HepG2 (cell line): ENCODE measurements at regions not wholly inside any gene's neighbourhood (a gene's known extent, or its start where the extent isn't known, plus 50 kb on each side); places are given as distances from the start of the nearest gene placed in this dataset.
A peak's percentile ranks its signal among the peaks of the same experiment; 100 is the strongest.

Experiments used
- ATAC-seq: fragments of 200-7000 bp; cut with Tn5 transposase; 3 replicates; pipeline ENCODE4 v1.9.1; 2020; ENCODE audit warnings: mild to moderate bottlenecking, moderate library complexity
- BruUV-seq: library from RNA; stranded (reverse); fragments of 400-500 nt; replicated peaks from 2 replicates; lab custom pipeline; 2021; lab: Mats Ljungman, UMichigan
- CTCF ChIA-PET: fragments of 300-600 bp; formaldehyde crosslinking; extraction: SDS; loops from one replicate; lab custom pipeline; 2021; ENCODE audit warnings: low total read pairs, inconsistent platforms, low intra/inter-chr PET ratio; lab: Yijun Ruan, JAX
- POLR2A ChIA-PET: fragments of 350-600 bp; sonication (Branson Sonifier 250); formaldehyde crosslinking; loops from one replicate; lab custom pipeline; 2020; ENCODE audit warnings: antibody characterized with exemption, inconsistent platforms; lab: Yijun Ruan, JAX
- DNase-seq: peaks from one replicate; pipeline ENCODE4 v3.0.0-alpha.2; 2015; ENCODE audit warnings: low spot score
- FAIRE-seq: peaks from 3 replicates; lab custom pipeline; 2011; peaks lifted over from hg19 to GRCh38; lab: Jason Lieb, UNC
- H2AFZ ChIP-seq: one replicate; pipeline ENCODE4 v1.6.1; 2011; ENCODE audit warnings: low read length, inconsistent platforms
- H3K27ac ChIP-seq: fragments of 300-600 bp; 3 replicates; pipeline ENCODE4 v1.8.0; 2011; ENCODE audit warnings: mixed run types, mild to moderate bottlenecking, mixed read lengths, low read length, inconsistent platforms; ENCODE audit not compliant: insufficient read depth; ENCODE audit errors: extremely low read length
- H3K27me3 ChIP-seq, 2 experiments: fragments of 200-600 bp in 1 of 2; 2 replicates in 1 of 2; 3 replicates in 1 of 2; pipeline versions ENCODE4 v1.6.0 to v1.8.0; 2011; ENCODE audit warnings: low read length in 2 of 2, mild to moderate bottlenecking in 2 of 2, moderate library complexity in 2 of 2, inconsistent platforms in 1 of 2; ENCODE audit not compliant: insufficient read depth in 2 of 2, control insufficient read depth in 1 of 2
- H3K36me3 ChIP-seq, 2 experiments: fragments of 200-600 bp in 1 of 2; replicated peaks in 1 of 2; 2 replicates in 1 of 2; 3 replicates in 1 of 2; pipeline versions ENCODE4 v1.5.1 to v1.8.0; 2011; ENCODE audit warnings: low read length in 2 of 2, inconsistent platforms in 1 of 2; ENCODE audit not compliant: insufficient read depth in 2 of 2, control insufficient read depth in 1 of 2
- H3K4me1 ChIP-seq: 2 replicates; pipeline ENCODE4 v1.5.1; 2012; ENCODE audit warnings: low read length, inconsistent platforms; ENCODE audit not compliant: insufficient read depth
- H3K4me2 ChIP-seq: 2 replicates; pipeline ENCODE4 v1.6.0; 2011; ENCODE audit warnings: low read depth, low read length, inconsistent platforms
- H3K4me3 ChIP-seq, 3 experiments: fragments of 200-600 bp in 1 of 3; sonication (generic), shearing (Covaris generic) in 1 of 3; replicated peaks in 1 of 3; 2 replicates each; pipeline ENCODE4 v1.5.1; 2011 to 2016; ENCODE audit warnings: low read length in 3 of 3, inconsistent platforms in 2 of 3, low read depth in 2 of 3, mild to moderate bottlenecking in 2 of 3, control low read depth in 1 of 3, mixed read lengths in 1 of 3; ENCODE audit not compliant: insufficient read depth in 1 of 3
- H3K79me2 ChIP-seq: one replicate; pipeline ENCODE4 v1.6.1; 2011; ENCODE audit warnings: low read length, inconsistent platforms; ENCODE audit not compliant: insufficient read depth
- H3K9ac ChIP-seq: 2 replicates; pipeline ENCODE4 v1.6.0; 2011; ENCODE audit warnings: mild to moderate bottlenecking, low read depth, low read length, inconsistent platforms; ENCODE audit not compliant: insufficient read depth
- H3K9me3 ChIP-seq: 2 replicates; pipeline ENCODE4 v1.5.1; 2012; ENCODE audit warnings: mild to moderate bottlenecking, low read length
- H4K20me1 ChIP-seq: 2 replicates; pipeline ENCODE4 v1.6.0; 2011; ENCODE audit warnings: inconsistent platforms, mild to moderate bottlenecking, low read length, moderate library complexity; ENCODE audit not compliant: insufficient read depth
- CEBPB ChIP-seq: IDR thresholded peaks from 2 replicates; pipeline ENCODE4 v1.6.1; 2011; ENCODE audit warnings: low read depth, low read length, improper control_type of control experiment, borderline replicate concordance
- CEBPG ChIP-seq: IDR thresholded peaks from 2 replicates; pipeline ENCODE4 v1.6.1; 2016
- CENPX ChIP-seq: sonication (generic); formaldehyde crosslinking; IDR thresholded peaks from 2 replicates; pipeline ENCODE4 v1.9.0; 2021; ENCODE audit warnings: mild to moderate bottlenecking, missing genetic modification reagents, moderate library complexity
- CTCF ChIP-seq: sonication (generic); formaldehyde crosslinking; IDR thresholded peaks from 2 replicates; pipeline ENCODE4 v1.5.0; 2020; ENCODE audit warnings: mild to moderate bottlenecking, missing genetic modification reagents, moderate library complexity
- FOSL2 ChIP-seq: sonication (generic); formaldehyde crosslinking; IDR thresholded peaks from 2 replicates; pipeline ENCODE4 v1.4.0; 2020; ENCODE audit warnings: missing genetic modification reagents
- KAT7 ChIP-seq: IDR thresholded peaks from 2 replicates; pipeline ENCODE4 v1.6.1; 2018; ENCODE audit warnings: borderline replicate concordance, missing compliant biosample characterization
- KDM2A ChIP-seq: sonication (generic); formaldehyde crosslinking; IDR thresholded peaks from 2 replicates; pipeline ENCODE4 v1.4.0; 2020; ENCODE audit warnings: low read depth, missing genetic modification reagents, borderline replicate concordance
- MAFK ChIP-seq, 2 experiments: IDR thresholded peaks in 1 of 2; conservative IDR thresholded peaks in 1 of 2; 2 replicates each; pipeline ENCODE4 v1.6.1; 2011; ENCODE audit warnings: improper control_type of control experiment in 2 of 2, low read length in 2 of 2
- MXD4 ChIP-seq: IDR thresholded peaks from 2 replicates; pipeline ENCODE4 v1.6.1; 2016; ENCODE audit warnings: mild to moderate bottlenecking, missing biosample characterization, missing genetic modification reagents
- ONECUT2 ChIP-seq: sonication (generic); formaldehyde crosslinking; IDR thresholded peaks from 2 replicates; pipeline ENCODE4 v1.4.0; 2020; ENCODE audit warnings: missing genetic modification reagents
- PHF20 ChIP-seq: sonication (generic); formaldehyde crosslinking; IDR thresholded peaks from 2 replicates; pipeline ENCODE4 v1.5.0; 2020; ENCODE audit warnings: mild to moderate bottlenecking, missing genetic modification reagents
- SKIL ChIP-seq: sonication (generic); formaldehyde crosslinking; IDR thresholded peaks from 2 replicates; pipeline ENCODE4 v1.8.0; 2022; ENCODE audit warnings: missing genetic modification reagents, mild to moderate bottlenecking, moderate library complexity, borderline replicate concordance
- SMC3 ChIP-seq: IDR thresholded peaks from 2 replicates; pipeline ENCODE4 v1.6.1; 2011; ENCODE audit warnings: low read length, improper control_type of control experiment
- SP5 ChIP-seq: IDR thresholded peaks from 2 replicates; pipeline ENCODE4 v1.6.1; 2016; ENCODE audit warnings: low read depth, borderline replicate concordance
- STAG1 ChIP-seq: sonication (generic); formaldehyde crosslinking; IDR thresholded peaks from 2 replicates; pipeline ENCODE4 v1.4.0; 2020; ENCODE audit warnings: missing genetic modification reagents
- TBL1XR1 ChIP-seq: fragments of 150-350 bp; IDR thresholded peaks from 2 replicates; pipeline ENCODE4 v1.6.1; 2014; ENCODE audit warnings: borderline replicate concordance, low read length; ENCODE audit not compliant: partially characterized antibody
- TEAD3 ChIP-seq: optimal IDR thresholded peaks from 2 replicates; pipeline ENCODE3; 2016; ENCODE audit warnings: borderline replicate concordance
- THAP11 ChIP-seq: IDR thresholded peaks from 2 replicates; pipeline ENCODE4 v1.6.1; 2016; ENCODE audit warnings: missing biosample characterization, missing genetic modification reagents
- XRCC5 ChIP-seq: fragments of 200-400 bp; formaldehyde crosslinking; optimal IDR thresholded peaks from 2 replicates; pipeline ENCODE3; 2017; ENCODE audit warnings: mild to moderate bottlenecking, low read length
- ZBTB42 ChIP-seq: sonication (generic); formaldehyde crosslinking; IDR thresholded peaks from 2 replicates; pipeline ENCODE4 v1.5.0; 2020; ENCODE audit warnings: mild to moderate bottlenecking, missing genetic modification reagents
- ZBTB7B ChIP-seq: sonication (generic); formaldehyde crosslinking; IDR thresholded peaks from 2 replicates; pipeline ENCODE4 v1.4.0; 2020; ENCODE audit warnings: missing genetic modification reagents
- ZNF33A ChIP-seq: sonication (generic); formaldehyde crosslinking; IDR thresholded peaks from 2 replicates; pipeline ENCODE4 v1.5.1; 2020; ENCODE audit warnings: missing genetic modification reagents, mild to moderate bottlenecking, moderate library complexity, borderline replicate concordance
- WGBS: methylation state at CpG from one replicate; pipeline ENCODE4 v1.1.6; 2017; ENCODE audit warnings: low lambda C conversion rate; 5-methylcytosine and 5-hydroxymethylcytosine counted together
- in situ Hi-C: cut with HindIII; loops from 2 replicates; pipeline ENCODE4 v1.10.0; 2017; ENCODE audit warnings: low pct_unique_long_range_greater_than_20kb; ENCODE audit not compliant: extremely low pct_ligation_motif_present
- intact Hi-C: fragments of 100-400 bp; cut with micrococcal nuclease; formaldehyde crosslinking; loops from one replicate; pipeline ENCODE4 v1.10.0; 2022; ENCODE audit not compliant: unreplicated experiment

GRCh38 chr19:34041925-34042521, 130.3 kb upstream of the LSM14A start:
- H2AFZ ChIP-seq: no peak overlapping the region
- POLR2A ChIA-PET: no interaction called here
- ATAC-seq: peak; percentile 78
- TF ChIP-seq PHF20 (CRISPR knock-in tag) (no peak), TBL1XR1 (no peak), CEBPB (peak; percentile 41; the same call in 1 of the 2 replicates), SKIL (no peak), SMC3 (peak; percentile 31; the same call in 1 of the 2 replicates), TEAD3 (peak; percentile 26), ZBTB42 (CRISPR knock-in tag) (no peak), CEBPG (CRISPR knock-in tag) (0 out of 2 replicates have a peak, but pooled peaks have one; percentile 5), MXD4 (CRISPR knock-in tag) (no peak), KAT7 (CRISPR knock-in tag) (no peak), ZNF33A (CRISPR knock-in tag) (no peak), THAP11 (CRISPR knock-in tag) (no peak), ZBTB7B (no peak), CTCF (CRISPR knock-in tag) (peak; percentile 85), MAFK (conservative IDR thresholded peaks at IDR 0.05 in 1 of 2, IDR thresholded peaks at IDR 0.05 in 1 of 2; ENCODE audit: low read length in 2 of 2) (no peak), XRCC5 (peak; percentile 73), KDM2A (CRISPR knock-in tag) (peak; percentile 67; the same call in 1 of the 2 replicates), STAG1 (CRISPR knock-in tag) (peak; percentile 58), CENPX (CRISPR knock-in tag) (no peak), SP5 (CRISPR knock-in tag) (no peak), ONECUT2 (CRISPR knock-in tag) (no peak), FOSL2 (CRISPR knock-in tag) (0 out of 2 replicates have a peak, but pooled peaks have one; percentile 12)

More at GRCh38 chr19:34041925-34042521, 130.3 kb upstream of the LSM14A start:
- H3K9ac ChIP-seq: no peak overlapping the region
- BruUV-seq: no TSS peak
- DNase-seq (peak; percentile 36), FAIRE-seq (no peak)
- no peaks in the 10 kb centered on the region for H3K4me1 ChIP-seq
- WGBS: 6% methylated on average over 15 of the region's 15 CpGs
- CTCF ChIA-PET: interaction anchor here (1.2 to 1.8 kb wide), 3 partner anchors 54 to 264 kb away, joined by 5 to 9 read pairs (median 7); no protein-coding TSS in a partner anchor
- no peaks in the 10 kb centered on the region for H3K36me3 ChIP-seq
- H4K20me1 ChIP-seq: no peaks in the 10 kb centered on the region
- in situ Hi-C loops: no loop called here
- no peak overlapping the region for H3K27ac ChIP-seq
- H3K9me3 ChIP-seq: no peaks in the 10 kb centered on the region
- H3K4me3 ChIP-seq: no peak overlapping the region
- no peaks in the 10 kb centered on the region for H3K79me2 ChIP-seq
- intact Hi-C loops: loop anchor here (2.0 kb wide), 1 partner anchor 55 kb away; no protein-coding TSS in a partner anchor
- no peak overlapping the region for H3K4me2 ChIP-seq
- H3K27me3 ChIP-seq: no peaks in the 10 kb centered on the region
